Esophagus squamous epithelium (tissue), 4 donors: ENCODE measurements at regions not wholly inside any gene's neighbourhood (a gene's known extent, or its start where the extent isn't known, plus 50 kb on each side); places are given as distances from the start of the nearest gene placed in this dataset.

Experiments
- POLR2A ChIP-seq, 4 donors: fragments of 450-650 bp; IDR thresholded peaks; one replicate each; pipeline ENCODE4 v1.6.1; 2017; ENCODE audit warnings: antibody characterized with exemption in 4 of 4, mild to moderate bottlenecking in 4 of 4, moderate library complexity in 3 of 4
- TF ChIP-seq, protein P1 (sequence below), 6 experiments: fragments of 450-650 bp in 4 of 6; fragments of 200-600 bp in 2 of 6; sonication (generic) in 2 of 6; IDR thresholded peaks; one replicate each; pipeline ENCODE4 v1.5.1; 2016 to 2019; ENCODE audit warnings: antibody characterized with exemption in 6 of 6, mild to moderate bottlenecking in 4 of 6, moderate library complexity in 4 of 6

DNA sequence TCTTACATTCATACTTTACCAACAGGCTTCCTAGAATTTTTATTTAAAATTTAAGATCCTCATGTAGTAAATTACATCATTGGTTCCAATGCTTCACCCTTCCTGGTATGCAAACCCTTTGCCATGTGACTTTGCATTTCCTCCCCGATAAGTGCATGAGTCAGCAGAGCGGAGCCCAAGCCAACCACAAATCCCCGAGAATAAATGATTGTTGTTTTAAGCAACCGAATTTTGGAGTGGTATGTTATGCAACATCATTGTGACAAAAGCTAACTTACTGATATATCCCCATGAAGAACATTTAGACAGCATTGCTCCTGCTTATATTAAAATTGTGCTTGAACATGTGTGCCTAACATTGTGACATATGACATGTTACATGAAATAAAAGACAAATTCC is 199.4 kb upstream of the DDX53 start:
- TF ChIP-seq, protein P1, sequence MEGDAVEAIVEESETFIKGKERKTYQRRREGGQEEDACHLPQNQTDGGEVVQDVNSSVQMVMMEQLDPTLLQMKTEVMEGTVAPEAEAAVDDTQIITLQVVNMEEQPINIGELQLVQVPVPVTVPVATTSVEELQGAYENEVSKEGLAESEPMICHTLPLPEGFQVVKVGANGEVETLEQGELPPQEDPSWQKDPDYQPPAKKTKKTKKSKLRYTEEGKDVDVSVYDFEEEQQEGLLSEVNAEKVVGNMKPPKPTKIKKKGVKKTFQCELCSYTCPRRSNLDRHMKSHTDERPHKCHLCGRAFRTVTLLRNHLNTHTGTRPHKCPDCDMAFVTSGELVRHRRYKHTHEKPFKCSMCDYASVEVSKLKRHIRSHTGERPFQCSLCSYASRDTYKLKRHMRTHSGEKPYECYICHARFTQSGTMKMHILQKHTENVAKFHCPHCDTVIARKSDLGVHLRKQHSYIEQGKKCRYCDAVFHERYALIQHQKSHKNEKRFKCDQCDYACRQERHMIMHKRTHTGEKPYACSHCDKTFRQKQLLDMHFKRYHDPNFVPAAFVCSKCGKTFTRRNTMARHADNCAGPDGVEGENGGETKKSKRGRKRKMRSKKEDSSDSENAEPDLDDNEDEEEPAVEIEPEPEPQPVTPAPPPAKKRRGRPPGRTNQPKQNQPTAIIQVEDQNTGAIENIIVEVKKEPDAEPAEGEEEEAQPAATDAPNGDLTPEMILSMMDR (IDR thresholded peaks at IDR 0.05): no peak
- TF ChIP-seq POLR2A (IDR thresholded peaks at IDR 0.05): no peak
